ENCODE measurements at regions not wholly inside any gene's neighbourhood (a gene's known extent, or its start where the extent isn't known, plus 50 kb on each side); places are given as distances from the start of the nearest gene placed in this dataset.

DNA sequence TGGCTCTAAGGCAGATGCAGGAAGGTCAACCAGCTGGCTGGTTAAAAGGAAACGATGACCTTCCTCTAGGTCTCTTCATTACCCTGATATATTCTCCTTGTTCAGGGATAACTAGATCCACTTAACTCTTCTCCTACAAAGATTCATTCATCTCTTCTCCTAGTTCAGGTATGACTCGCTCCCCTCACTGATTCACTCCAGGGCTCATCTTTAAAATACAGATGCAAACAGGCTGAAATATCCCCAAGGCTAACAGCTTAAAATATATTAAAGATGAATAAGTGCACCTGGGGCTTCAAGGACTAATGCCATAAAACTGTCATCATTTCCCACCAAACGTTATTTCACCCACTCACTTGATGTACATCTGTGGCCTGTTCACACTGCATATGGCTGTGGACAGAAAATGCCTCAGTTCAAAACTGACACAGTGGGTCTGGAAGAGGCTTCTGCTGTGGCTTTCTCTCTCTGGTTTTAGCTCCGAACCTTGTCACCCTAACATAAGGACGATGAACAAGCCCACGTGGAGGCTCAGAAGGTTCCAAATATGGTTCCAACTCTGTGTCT lies 366.9 kb downstream of the DEPDC1B start:
- TF ChIP-seq, protein P1, sequence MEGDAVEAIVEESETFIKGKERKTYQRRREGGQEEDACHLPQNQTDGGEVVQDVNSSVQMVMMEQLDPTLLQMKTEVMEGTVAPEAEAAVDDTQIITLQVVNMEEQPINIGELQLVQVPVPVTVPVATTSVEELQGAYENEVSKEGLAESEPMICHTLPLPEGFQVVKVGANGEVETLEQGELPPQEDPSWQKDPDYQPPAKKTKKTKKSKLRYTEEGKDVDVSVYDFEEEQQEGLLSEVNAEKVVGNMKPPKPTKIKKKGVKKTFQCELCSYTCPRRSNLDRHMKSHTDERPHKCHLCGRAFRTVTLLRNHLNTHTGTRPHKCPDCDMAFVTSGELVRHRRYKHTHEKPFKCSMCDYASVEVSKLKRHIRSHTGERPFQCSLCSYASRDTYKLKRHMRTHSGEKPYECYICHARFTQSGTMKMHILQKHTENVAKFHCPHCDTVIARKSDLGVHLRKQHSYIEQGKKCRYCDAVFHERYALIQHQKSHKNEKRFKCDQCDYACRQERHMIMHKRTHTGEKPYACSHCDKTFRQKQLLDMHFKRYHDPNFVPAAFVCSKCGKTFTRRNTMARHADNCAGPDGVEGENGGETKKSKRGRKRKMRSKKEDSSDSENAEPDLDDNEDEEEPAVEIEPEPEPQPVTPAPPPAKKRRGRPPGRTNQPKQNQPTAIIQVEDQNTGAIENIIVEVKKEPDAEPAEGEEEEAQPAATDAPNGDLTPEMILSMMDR (IDR thresholded peaks at IDR 0.05; ENCODE audit: control extremely low read depth, extremely low read depth), result no peak
- Histone ChIP-seq H3K36me3 (ENCODE audit: control insufficient read depth in 4 of 4, insufficient read depth in 4 of 4, low read length in 4 of 4) (no peaks in the 10 kb centered on the region), H3K9ac (ENCODE audit: insufficient read depth in 1 of 2, low read length in 2 of 2) (no peak overlapping the region), H3K4me3 (no peak overlapping the region), H3K4me1 (ENCODE audit: control insufficient read depth in 5 of 5, insufficient read depth in 5 of 5, low read length in 5 of 5) (no peaks in the 10 kb centered on the region), H3K27me3 (ENCODE audit: control insufficient read depth in 3 of 3, insufficient read depth in 3 of 3, low read length in 2 of 3) (no peaks in the 10 kb centered on the region), H3K9me3 (ENCODE audit: control insufficient read depth in 4 of 4, insufficient read depth in 3 of 4, low read length in 3 of 4) (no peaks in the 10 kb centered on the region), H3K27ac (ENCODE audit: low read depth in 1 of 2, low read length in 1 of 2) (no peak overlapping the region)
- 88 to 93% methylated on average over 6 of the region's 6 CpGs for WGBS, 2 donors
- DNase-seq (no peak), ATAC-seq (ENCODE audit: insufficient read depth, low FRiP score) (no peak)

DNA sequence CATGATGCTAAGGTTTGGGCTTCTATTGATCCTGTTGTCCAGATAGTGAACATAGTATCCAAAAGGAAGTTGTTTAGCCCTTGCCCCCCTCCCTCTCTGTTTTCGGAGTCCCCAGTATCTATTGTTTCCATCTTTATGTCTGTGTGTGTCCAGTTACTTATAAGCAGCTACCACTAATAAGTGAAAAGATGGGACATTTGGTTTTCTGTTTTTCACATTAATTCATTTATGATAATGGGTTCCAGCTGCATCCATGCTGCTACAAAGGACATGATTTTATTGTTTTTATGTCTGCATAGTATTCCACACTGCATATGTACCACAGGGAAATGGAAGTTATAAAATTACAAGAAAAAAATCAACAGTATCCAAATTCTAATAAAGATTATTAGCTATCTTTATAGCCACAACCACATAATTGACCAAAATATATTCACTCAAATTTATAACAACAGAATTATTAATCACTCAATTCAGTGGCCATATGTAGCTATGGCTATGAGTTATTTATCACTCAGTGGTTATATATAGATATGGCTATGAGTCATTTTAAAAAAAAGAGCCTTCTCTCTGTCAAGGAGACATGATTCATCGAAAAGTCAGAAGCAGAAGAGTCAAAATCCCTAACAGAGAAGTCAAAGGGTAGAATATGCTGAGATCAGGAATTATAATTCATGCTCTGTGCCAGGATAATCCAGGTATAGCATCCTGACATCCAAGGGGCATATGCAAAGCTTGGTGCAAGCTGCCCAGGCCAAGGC lies 367.5 kb downstream of the DEPDC1B start:
- Histone ChIP-seq H3K36me3 (ENCODE audit: control insufficient read depth in 4 of 4, insufficient read depth in 4 of 4, low read length in 4 of 4) (no peaks in the 10 kb centered on the region), H3K27ac (ENCODE audit: low read depth in 1 of 2, low read length in 1 of 2) (no peak overlapping the region), H3K4me1 (ENCODE audit: control insufficient read depth in 5 of 5, insufficient read depth in 5 of 5, low read length in 5 of 5) (no peaks in the 10 kb centered on the region), H3K4me3 (no peak overlapping the region), H3K9me3 (ENCODE audit: control insufficient read depth in 4 of 4, insufficient read depth in 3 of 4, low read length in 3 of 4) (no peaks in the 10 kb centered on the region), H3K27me3 (ENCODE audit: control insufficient read depth in 3 of 3, insufficient read depth in 3 of 3, low read length in 2 of 3) (no peaks in the 10 kb centered on the region), H3K9ac (ENCODE audit: insufficient read depth in 1 of 2, low read length in 2 of 2) (no peak overlapping the region)
- no peak for ATAC-seq (ENCODE audit: insufficient read depth, low FRiP score)
- TF ChIP-seq, protein P1 (IDR thresholded peaks at IDR 0.05; ENCODE audit: control extremely low read depth, extremely low read depth), result no peak
- DNase-seq, result no peak
- WGBS, 2 donors, result 85 to 92% methylated on average over 2 of the region's 2 CpGs

DNA sequence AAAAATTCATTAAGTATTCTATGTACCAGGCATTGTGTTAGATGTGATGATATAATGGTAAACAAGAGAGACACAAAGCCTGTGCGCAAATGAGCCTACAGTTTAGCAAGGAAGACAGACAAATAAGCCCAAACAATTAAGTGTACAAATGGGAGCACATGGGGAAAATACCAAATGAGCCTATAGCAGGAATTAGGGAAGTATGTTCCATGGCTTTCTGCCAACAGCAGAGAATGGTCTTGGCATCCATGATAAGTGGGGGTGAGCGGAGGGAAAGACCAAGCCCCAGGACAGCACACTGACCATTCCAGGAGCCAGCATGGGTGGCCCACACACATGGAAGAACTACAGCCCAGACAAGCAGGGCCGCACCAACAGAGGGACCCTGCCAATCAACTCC lies 369.7 kb downstream of the DEPDC1B start:
- DNase-seq, result peak in 2 of 3 donors; percentile 6 to 8
- no peak for ATAC-seq (ENCODE audit: insufficient read depth, low FRiP score)
- no peaks in the 10 kb centered on the region for H3K27me3 ChIP-seq (ENCODE audit: control insufficient read depth in 3 of 3, insufficient read depth in 3 of 3, low read length in 2 of 3)
- no peaks in the 10 kb centered on the region for H3K4me1 ChIP-seq (ENCODE audit: control insufficient read depth in 5 of 5, insufficient read depth in 5 of 5, low read length in 5 of 5)
- H3K27ac ChIP-seq (ENCODE audit: low read depth in 1 of 2, low read length in 1 of 2), result no peak overlapping the region
- H3K9me3 ChIP-seq (ENCODE audit: control insufficient read depth in 4 of 4, insufficient read depth in 3 of 4, low read length in 3 of 4), result peaks cover 0 to 3% (median 0%) of the 10 kb centered on the region in 4 donors
- H3K9ac ChIP-seq (ENCODE audit: insufficient read depth in 1 of 2, low read length in 2 of 2), result no peak overlapping the region
- no peaks in the 10 kb centered on the region for H3K36me3 ChIP-seq (ENCODE audit: control insufficient read depth in 4 of 4, insufficient read depth in 4 of 4, low read length in 4 of 4)
- no peak overlapping the region for H3K4me3 ChIP-seq
- 89 to 92% methylated on average over 3 of the region's 3 CpGs for WGBS, 2 donors
- TF ChIP-seq, protein P1 (IDR thresholded peaks at IDR 0.05; ENCODE audit: control extremely low read depth, extremely low read depth), result no peak

Data from lung (tissue), 11 donors.